EL (cell line): ENCODE measurements at regions not wholly inside any gene's neighbourhood (a gene's known extent, or its start where the extent isn't known, plus 50 kb on each side); places are given as distances from the start of the nearest gene placed in this dataset.
"Not testable (repeated sequence)": the region's sequence is repeated elsewhere in the genome, so short reads cannot be mapped to it uniquely, and the experiment has no call there.

Experiments used
- DNase-seq: peaks from one replicate; pipeline ENCODE4 v3.0.0-alpha.2; 2016

- no peak for DNase-seq
Observed at GRCh38 chr17:34771891-34772290, 189.4 kb downstream of the CCT6B start.

GRCh38 chr17:34770586-34770985, 190.7 kb downstream of the CCT6B start:
- DNase-seq: no peak

- no peak for DNase-seq
Observed at GRCh38 chr17:34769899-34770298, 190.5 kb downstream of the TMEM132E start.

- DNase-seq: no peak
Observed at GRCh38 chr17:34769049-34769448, 189.7 kb downstream of the TMEM132E start.

- no peak for DNase-seq
Observed at GRCh38 chr17:34765291-34765690, 185.9 kb downstream of the TMEM132E start.

GRCh38 chr17:34764716-34765115, 185.3 kb downstream of the TMEM132E start:
- DNase-seq: no peak

GRCh38 chr17:34763728-34764665, 184.6 kb downstream of the TMEM132E start:
- peak; percentile 6 for DNase-seq

- DNase-seq: no peak
Observed at GRCh38 chr17:34762078-34762477, 182.7 kb downstream of the TMEM132E start.

GRCh38 chr17:34761646-34762045, 182.3 kb downstream of the TMEM132E start:
- no peak for DNase-seq

GRCh38 chr17:34760931-34761495, 181.6 kb downstream of the TMEM132E start:
- DNase-seq: no peak

- no peak for DNase-seq
Observed at GRCh38 chr17:34758718-34759117, 179.3 kb downstream of the TMEM132E start.

- no peak for DNase-seq
Observed at GRCh38 chr17:34758316-34758715, 178.9 kb downstream of the TMEM132E start.

- DNase-seq: no peak
Observed at GRCh38 chr17:34757611-34758010, 178.2 kb downstream of the TMEM132E start.

GRCh38 chr17:34757106-34757505, 177.7 kb downstream of the TMEM132E start:
- DNase-seq: no peak

- peak; percentile 30 for DNase-seq
Observed at GRCh38 chr17:34756637-34757021, 177.2 kb downstream of the TMEM132E start.

- no peak for DNase-seq
Observed at GRCh38 chr17:34755981-34756636, 176.7 kb downstream of the TMEM132E start.

- no peak for DNase-seq
Observed at GRCh38 chr17:34755371-34755770, 176.0 kb downstream of the TMEM132E start.

- no peak for DNase-seq
Observed at GRCh38 chr17:34750004-34750403, 170.6 kb downstream of the TMEM132E start.

- DNase-seq: no peak
Observed at GRCh38 chr17:34741967-34742366, 162.6 kb downstream of the TMEM132E start.

- DNase-seq: no peak
Observed at GRCh38 chr17:34740565-34741520, 161.5 kb downstream of the TMEM132E start.

GRCh38 chr17:34739386-34739785, 160.0 kb downstream of the TMEM132E start:
- DNase-seq: no peak

GRCh38 chr17:34737673-34738072, 158.3 kb downstream of the TMEM132E start:
- DNase-seq: not testable (repeated sequence)

- DNase-seq: no peak
Observed at GRCh38 chr17:34736611-34737010, 157.2 kb downstream of the TMEM132E start.
